H9 (cell line): ENCODE measurements at regions not wholly inside any gene's neighbourhood (a gene's known extent, or its start where the extent isn't known, plus 50 kb on each side); places are given as distances from the start of the nearest gene placed in this dataset.
A peak's percentile ranks its signal among the peaks of the same experiment; 100 is the strongest.

Experiments used
- DNase-seq: peaks from one replicate; pipeline ENCODE4 v3.0.0-alpha.2; 2017
- H2AFZ ChIP-seq: one replicate; pipeline ENCODE4 v1.6.1; 2013; ENCODE audit warnings: mild to moderate bottlenecking, low read length, control low read depth, moderate library complexity
- H2AK5ac ChIP-seq: 2 replicates; pipeline ENCODE4 v1.6.1; 2013; ENCODE audit warnings: low read length, control low read depth, mixed read lengths; ENCODE audit not compliant: insufficient read length
- H2BK120ac ChIP-seq: one replicate; pipeline ENCODE4 v1.6.1; 2013; ENCODE audit warnings: low read depth, mild to moderate bottlenecking, low read length, control low read depth, inconsistent platforms; ENCODE audit not compliant: poor library complexity, severe bottlenecking
- H2BK12ac ChIP-seq: 2 replicates; pipeline ENCODE4 v1.6.1; 2013; ENCODE audit warnings: low read length, control low read depth, mixed read lengths, low read depth; ENCODE audit not compliant: insufficient read length
- H2BK15ac ChIP-seq: 2 replicates; pipeline ENCODE4 v1.6.1; 2013; ENCODE audit warnings: low read depth, low read length, control low read depth
- H2BK20ac ChIP-seq: one replicate; pipeline ENCODE4 v1.6.1; 2013; ENCODE audit warnings: low read depth, mild to moderate bottlenecking, low read length, control low read depth, inconsistent platforms; ENCODE audit not compliant: poor library complexity, severe bottlenecking
- H2BK5ac ChIP-seq: 2 replicates; pipeline ENCODE4 v1.6.1; 2013; ENCODE audit warnings: low read length, control low read depth, mixed read lengths; ENCODE audit not compliant: insufficient read length
- H3K14ac ChIP-seq: 2 replicates; pipeline ENCODE4 v1.6.1; 2013; ENCODE audit warnings: low read length, control low read depth; ENCODE audit not compliant: insufficient read depth
- H3K18ac ChIP-seq: 2 replicates; pipeline ENCODE4 v1.6.1; 2013; ENCODE audit warnings: low read depth, mild to moderate bottlenecking, mixed read lengths, low read length, control low read depth; ENCODE audit not compliant: insufficient read length
- H3K23ac ChIP-seq: 2 replicates; pipeline ENCODE4 v1.6.1; 2013; ENCODE audit warnings: low read length, control low read depth, mixed read lengths, low read depth; ENCODE audit not compliant: insufficient read length
- H3K23me2 ChIP-seq: 2 replicates; pipeline ENCODE4 v1.6.1; 2013; ENCODE audit warnings: low read depth, mild to moderate bottlenecking, mixed read lengths, low read length, control low read depth; ENCODE audit not compliant: insufficient read length, poor library complexity, severe bottlenecking
- H3K27ac ChIP-seq: 2 replicates; pipeline ENCODE4 v1.5.1; 2013; ENCODE audit warnings: low read length, control low read depth, mixed read lengths, low read depth; ENCODE audit not compliant: insufficient read length
- H3K27me3 ChIP-seq: 2 replicates; pipeline ENCODE4 v1.6.1; 2013; ENCODE audit warnings: low read length, control low read depth, inconsistent platforms; ENCODE audit not compliant: insufficient read depth
- H3K4ac ChIP-seq: 2 replicates; pipeline ENCODE4 v1.6.1; 2013; ENCODE audit warnings: low read depth, mild to moderate bottlenecking, control low read depth, inconsistent platforms, low read length, moderate library complexity
- H3K4me1 ChIP-seq: 2 replicates; pipeline ENCODE4 v1.6.1; 2013; ENCODE audit warnings: low read length, control low read depth, inconsistent platforms; ENCODE audit not compliant: insufficient read depth
- H3K4me2 ChIP-seq: 2 replicates; pipeline ENCODE4 v1.6.1; 2013; ENCODE audit warnings: low read length, control low read depth, mixed read lengths; ENCODE audit not compliant: insufficient read length, insufficient read depth
- H3K56ac ChIP-seq: 2 replicates; pipeline ENCODE4 v1.6.1; 2013; ENCODE audit warnings: low read depth, mild to moderate bottlenecking, mixed read lengths, low read length, control low read depth; ENCODE audit not compliant: insufficient read length
- H3K79me1 ChIP-seq: 2 replicates; pipeline ENCODE4 v1.6.1; 2013; ENCODE audit warnings: low read depth, mild to moderate bottlenecking, moderate library complexity, low read length, control low read depth, inconsistent platforms; ENCODE audit not compliant: insufficient read depth, poor library complexity, severe bottlenecking
- H3K79me2 ChIP-seq: 2 replicates; pipeline ENCODE4 v1.6.1; 2013; ENCODE audit warnings: low read length, control low read depth, inconsistent platforms; ENCODE audit not compliant: insufficient read depth
- H3K9ac ChIP-seq: 2 replicates; pipeline ENCODE4 v1.6.1; 2013; ENCODE audit warnings: low read length, control low read depth, mixed read lengths; ENCODE audit not compliant: insufficient read length; ENCODE audit errors: extremely low read depth
- H3K9me3 ChIP-seq: one replicate; pipeline ENCODE4 v1.6.1; 2013; ENCODE audit warnings: low read depth, low read length, inconsistent platforms; ENCODE audit not compliant: control insufficient read depth
- H3T11ph ChIP-seq: one replicate; pipeline ENCODE4 v1.6.1; 2013; ENCODE audit warnings: mild to moderate bottlenecking, low read length, control low read depth, inconsistent platforms
- H4K20me1 ChIP-seq: one replicate; pipeline ENCODE4 v1.6.1; 2013; ENCODE audit not compliant: control insufficient read depth, insufficient read length, insufficient read depth
- H4K5ac ChIP-seq: 2 replicates; pipeline ENCODE4 v1.6.1; 2013; ENCODE audit warnings: low read depth, mild to moderate bottlenecking, mixed read lengths, low read length, control low read depth; ENCODE audit not compliant: insufficient read length
- H4K8ac ChIP-seq: replicated peaks from 2 replicates; pipeline ENCODE4 v1.6.1; 2013; ENCODE audit warnings: low read length, control low read depth, mixed read lengths, low read depth; ENCODE audit not compliant: insufficient read length
- H4K91ac ChIP-seq: 2 replicates; pipeline ENCODE4 v1.6.1; 2013; ENCODE audit warnings: low read depth, mild to moderate bottlenecking, moderate library complexity, mixed read lengths, low read length, control low read depth; ENCODE audit not compliant: insufficient read length
- H3K27ac Mint-ChIP-seq, 3 experiments: 2 replicates in 2 of 3; 3 replicates in 1 of 3; pipeline ENCODE4 v1.8.0; 2020 to 2021; ENCODE audit warnings: mixed read lengths in 3 of 3, mild to moderate bottlenecking in 1 of 3, moderate library complexity in 1 of 3
- H3K27me3 Mint-ChIP-seq: 2 replicates; pipeline ENCODE4 v1.8.0; 2021; ENCODE audit warnings: low read depth, mild to moderate bottlenecking, moderate library complexity, mixed read lengths
- H3K36me3 Mint-ChIP-seq, 3 experiments: 2 replicates in 2 of 3; 3 replicates in 1 of 3; pipeline ENCODE4 v1.8.0; 2020 to 2021; ENCODE audit warnings: low read depth in 3 of 3, mixed read lengths in 3 of 3; ENCODE audit not compliant: insufficient read depth in 1 of 3
- H3K4me1 Mint-ChIP-seq, 2 experiments: 2 replicates each; pipeline ENCODE4 v1.8.0; 2020; ENCODE audit warnings: mixed read lengths in 2 of 2
- H3K4me3 Mint-ChIP-seq, 2 experiments: 2 replicates in 1 of 2; 3 replicates in 1 of 2; pipeline ENCODE4 v1.8.0; 2020 to 2021; ENCODE audit warnings: mild to moderate bottlenecking in 2 of 2, mixed read lengths in 2 of 2, moderate library complexity in 1 of 2
- H3K9me3 Mint-ChIP-seq, 2 experiments: 2 replicates in 1 of 2; 3 replicates in 1 of 2; pipeline ENCODE4 v1.8.0; 2020; ENCODE audit warnings: mild to moderate bottlenecking in 2 of 2, mixed read lengths in 2 of 2, moderate library complexity in 1 of 2
- WGBS: extraction: QIAGEN DNeasy Blood & Tissue Kit; methylation state at CpG from one replicate; pipeline ENCODE4 v1.1.7; 2013; ENCODE audit warnings: missing lambda C conversion rate, low lambda C conversion rate, mixed read lengths; ENCODE audit not compliant: insufficient read length; ENCODE audit errors: extremely low coverage; 5-methylcytosine and 5-hydroxymethylcytosine counted together
- TF ChIP-seq, protein P1 (sequence below): fragments of 200-600 bp; sonication (generic); conservative IDR thresholded peaks from 3 replicates; pipeline ENCODE4 v1.8.0; 2021; ENCODE audit warnings: antibody characterized with exemption, mild to moderate bottlenecking

DNA sequence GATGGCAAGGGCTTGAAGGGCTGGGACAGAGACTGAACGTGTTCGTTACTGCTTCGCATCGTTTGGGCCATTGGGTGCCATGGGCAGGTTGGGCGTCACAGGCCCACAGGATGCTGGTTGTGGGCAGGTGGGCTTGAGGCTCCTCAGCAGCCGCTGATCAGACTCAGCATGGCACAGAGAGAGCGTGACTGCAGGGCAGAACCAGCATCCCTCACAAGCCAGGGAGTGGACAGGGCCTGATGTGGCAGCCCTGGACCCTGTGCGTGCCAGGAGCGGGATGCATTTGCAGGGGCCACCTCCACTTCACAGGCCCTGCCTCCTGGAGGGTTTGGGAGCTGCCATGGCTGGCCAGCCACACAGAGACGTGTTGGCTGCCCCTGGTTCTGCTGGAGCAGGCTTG, 1228.3 kb downstream of the BRD1 start:
- Histone ChIP-seq H2AFZ (no peak overlapping the region), H3K79me2 (no peaks in the 10 kb centered on the region; the same call in 1 of the 2 replicates)
- H3K27me3 Mint-ChIP-seq: no peaks in the 10 kb centered on the region

More for the DNA sequence above, 1228.3 kb downstream of the BRD1 start:
- Histone ChIP-seq H2BK120ac (no peak overlapping the region), H2BK15ac (no peak overlapping the region), H3K4ac (no peak overlapping the region), H4K8ac (no peak overlapping the region), H3K14ac (peak overlapping the region; percentile 7; the same call in 1 of the 2 replicates), H2AK5ac (no peak overlapping the region), H4K91ac (no peak overlapping the region), H3K4me1 (no peaks in the 10 kb centered on the region), H3K4me2 (no peak overlapping the region), H3K27me3 (no peaks in the 10 kb centered on the region), H3K23ac (no peak overlapping the region), H2BK20ac (no peak overlapping the region), H4K20me1 (no peaks in the 10 kb centered on the region), H3T11ph (no peak overlapping the region), H3K9ac (no peak overlapping the region), H3K56ac (no peak overlapping the region), H2BK5ac (no peak overlapping the region), H4K5ac (no peak overlapping the region), H3K27ac (no peak overlapping the region), H3K79me1 (no peaks in the 10 kb centered on the region), H3K9me3 (no peaks in the 10 kb centered on the region), H3K18ac (no peak overlapping the region), H3K23me2 (no peaks in the 10 kb centered on the region), H2BK12ac (no peak overlapping the region)
- TF ChIP-seq, protein P1, sequence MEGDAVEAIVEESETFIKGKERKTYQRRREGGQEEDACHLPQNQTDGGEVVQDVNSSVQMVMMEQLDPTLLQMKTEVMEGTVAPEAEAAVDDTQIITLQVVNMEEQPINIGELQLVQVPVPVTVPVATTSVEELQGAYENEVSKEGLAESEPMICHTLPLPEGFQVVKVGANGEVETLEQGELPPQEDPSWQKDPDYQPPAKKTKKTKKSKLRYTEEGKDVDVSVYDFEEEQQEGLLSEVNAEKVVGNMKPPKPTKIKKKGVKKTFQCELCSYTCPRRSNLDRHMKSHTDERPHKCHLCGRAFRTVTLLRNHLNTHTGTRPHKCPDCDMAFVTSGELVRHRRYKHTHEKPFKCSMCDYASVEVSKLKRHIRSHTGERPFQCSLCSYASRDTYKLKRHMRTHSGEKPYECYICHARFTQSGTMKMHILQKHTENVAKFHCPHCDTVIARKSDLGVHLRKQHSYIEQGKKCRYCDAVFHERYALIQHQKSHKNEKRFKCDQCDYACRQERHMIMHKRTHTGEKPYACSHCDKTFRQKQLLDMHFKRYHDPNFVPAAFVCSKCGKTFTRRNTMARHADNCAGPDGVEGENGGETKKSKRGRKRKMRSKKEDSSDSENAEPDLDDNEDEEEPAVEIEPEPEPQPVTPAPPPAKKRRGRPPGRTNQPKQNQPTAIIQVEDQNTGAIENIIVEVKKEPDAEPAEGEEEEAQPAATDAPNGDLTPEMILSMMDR: no peak
- Mint-ChIP-seq H3K4me3 (no peak overlapping the region), H3K9me3 (peaks cover 0 to 6% of the 10 kb centered on the region in 2 experiments; a peak in 4 of 5 replicates), H3K27ac (no peak overlapping the region), H3K4me1 (no peaks in the 10 kb centered on the region), H3K36me3 (peaks cover 9 to 22% (median 17%) of the 10 kb centered on the region in 3 experiments; a peak in 6 of 7 replicates)
- no CpG with 5 or more reads among the region's 10 CpGs for WGBS
- no peak for DNase-seq
